AG20443 (cell line): ENCODE measurements at regions not wholly inside any gene's neighbourhood (a gene's known extent, or its start where the extent isn't known, plus 50 kb on each side); places are given as distances from the start of the nearest gene placed in this dataset.

Source experiments
- DNase-seq: peaks from one replicate; pipeline ENCODE4 v3.0.0; 2012; ENCODE audit warnings: low spot score, mixed read lengths

GRCh38 chr5:174410716-174411478 lies 313.5 kb upstream of the MSX2 start:
- DNase-seq, result no peak

- no peak for DNase-seq
Observed at GRCh38 chr5:174411479-174411819, 312.9 kb upstream of the MSX2 start.

- DNase-seq, result no peak
Observed at GRCh38 chr5:174412374-174412773, 312.0 kb upstream of the MSX2 start.

- DNase-seq, result no peak
Observed at GRCh38 chr5:174412941-174413340, 311.4 kb upstream of the MSX2 start.

GRCh38 chr5:174413567-174414314 lies 310.6 kb upstream of the MSX2 start:
- peak; percentile 30 for DNase-seq

GRCh38 chr5:174414315-174414710 lies 310.1 kb upstream of the MSX2 start:
- no peak for DNase-seq

- peak; percentile 19 for DNase-seq
Observed at GRCh38 chr5:174418809-174419539, 305.4 kb upstream of the MSX2 start.

- peak; percentile 90 for DNase-seq
Observed at GRCh38 chr5:174419540-174420132, 304.7 kb upstream of the MSX2 start.

- no peak for DNase-seq
Observed at GRCh38 chr5:174420651-174421407, 303.6 kb upstream of the MSX2 start.

- no peak for DNase-seq
Observed at GRCh38 chr5:174421408-174421805, 303.0 kb upstream of the MSX2 start.

GRCh38 chr5:174423558-174423957 lies 300.8 kb upstream of the MSX2 start:
- no peak for DNase-seq

GRCh38 chr5:174424219-174425053 lies 299.9 kb upstream of the MSX2 start:
- no peak for DNase-seq

GRCh38 chr5:174425271-174425963 lies 299.0 kb upstream of the MSX2 start:
- DNase-seq, result no peak

- DNase-seq, result no peak
Observed at GRCh38 chr5:174425964-174426290, 298.5 kb upstream of the MSX2 start.

- DNase-seq, result no peak
Observed at GRCh38 chr5:174426388-174426787, 298.0 kb upstream of the MSX2 start.

- no peak for DNase-seq
Observed at GRCh38 chr5:174426851-174427250, 297.5 kb upstream of the MSX2 start.

GRCh38 chr5:174427304-174427703 lies 297.1 kb upstream of the MSX2 start:
- DNase-seq, result no peak

- no peak for DNase-seq
Observed at GRCh38 chr5:174428895-174429294, 295.5 kb upstream of the MSX2 start.

- DNase-seq, result no peak
Observed at GRCh38 chr5:174430940-174431339, 293.4 kb upstream of the MSX2 start.

GRCh38 chr5:174431504-174431903 lies 292.9 kb upstream of the MSX2 start:
- no peak for DNase-seq
